ENCODE measurements at regions not wholly inside any gene's neighbourhood (a gene's known extent, or its start where the extent isn't known, plus 50 kb on each side); places are given as distances from the start of the nearest gene placed in this dataset.
"Not testable (repeated sequence)": the region's sequence is repeated elsewhere in the genome, so short reads cannot be mapped to it uniquely, and the experiment has no call there.

DNA sequence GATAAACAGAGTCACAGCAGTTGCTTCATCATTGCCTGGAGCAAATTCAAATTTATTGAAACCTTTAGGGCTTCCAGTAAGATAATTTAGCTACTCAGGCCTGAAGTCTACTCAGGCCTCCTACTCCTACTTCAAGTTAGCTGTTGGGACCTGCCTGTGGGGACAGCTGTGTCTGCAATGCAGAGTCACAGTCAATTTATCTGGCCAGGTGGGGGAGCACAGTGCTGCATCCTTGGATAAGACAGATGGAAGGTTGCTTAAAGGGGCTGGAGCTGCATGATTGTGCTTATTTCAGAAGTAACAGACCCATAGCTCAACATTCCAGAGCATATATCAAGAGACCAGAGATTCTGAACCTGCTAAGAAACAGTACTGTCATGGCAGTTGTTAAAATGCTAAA, 932.1 kb downstream of the QKI start:
- DNase-seq = no peak

GRCh38 chr6:164345806-164346496, 931.4 kb downstream of the QKI start:
- no peak for DNase-seq

DNA sequence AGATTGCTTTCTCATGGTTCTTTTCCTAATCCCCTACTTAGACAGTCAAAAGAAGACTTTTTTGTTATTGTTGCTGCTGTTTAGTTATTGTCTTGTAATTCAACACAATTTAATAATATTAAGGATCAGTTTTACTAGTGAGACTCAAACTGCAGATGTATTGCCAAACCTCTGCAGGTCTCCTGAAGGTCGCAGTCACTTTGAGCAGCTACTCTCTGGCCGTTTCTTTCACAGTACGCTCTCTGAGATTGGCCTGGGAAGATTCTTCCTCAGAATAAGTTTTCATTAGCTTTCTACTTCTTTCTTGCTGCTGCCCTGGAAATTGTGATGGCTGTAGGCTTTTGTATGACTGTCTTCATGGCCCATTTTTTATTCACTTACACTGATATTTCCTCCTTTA, 930.8 kb downstream of the QKI start:
- no peak for DNase-seq

DNA sequence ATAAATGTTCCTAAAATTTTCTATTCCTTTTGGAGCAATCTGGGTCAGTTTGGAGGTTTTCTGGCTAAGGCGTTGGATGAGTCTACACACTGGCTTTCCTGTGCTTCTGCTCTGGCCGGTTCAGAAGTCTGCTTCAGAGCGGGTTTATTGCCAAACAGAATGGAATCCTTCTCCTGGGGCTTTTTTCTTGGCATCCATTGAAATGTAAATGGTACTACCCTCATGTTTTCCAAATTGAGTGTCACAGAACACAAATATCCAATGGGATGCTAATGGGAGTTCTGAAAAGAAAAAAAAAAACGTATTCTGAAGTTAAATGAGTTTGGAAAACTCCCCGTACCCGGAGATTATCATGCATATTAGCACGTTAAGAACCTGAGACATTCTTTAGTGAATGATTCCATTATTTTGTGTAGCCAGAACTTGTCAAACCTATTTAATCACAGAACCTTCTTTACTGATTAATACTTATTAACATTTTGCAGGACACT, 930.3 kb downstream of the QKI start:
- DNase-seq = no peak

GRCh38 chr6:164339442-164339841, 924.9 kb downstream of the QKI start:
- DNase-seq = not testable (repeated sequence)

- no peak for DNase-seq
Observed at GRCh38 chr6:164337925-164338397, 923.4 kb downstream of the QKI start.

GRCh38 chr6:164337024-164337924, 922.8 kb downstream of the QKI start:
- DNase-seq = no peak

- no peak for DNase-seq
Observed at GRCh38 chr6:164336455-164336854, 921.9 kb downstream of the QKI start.

DNA sequence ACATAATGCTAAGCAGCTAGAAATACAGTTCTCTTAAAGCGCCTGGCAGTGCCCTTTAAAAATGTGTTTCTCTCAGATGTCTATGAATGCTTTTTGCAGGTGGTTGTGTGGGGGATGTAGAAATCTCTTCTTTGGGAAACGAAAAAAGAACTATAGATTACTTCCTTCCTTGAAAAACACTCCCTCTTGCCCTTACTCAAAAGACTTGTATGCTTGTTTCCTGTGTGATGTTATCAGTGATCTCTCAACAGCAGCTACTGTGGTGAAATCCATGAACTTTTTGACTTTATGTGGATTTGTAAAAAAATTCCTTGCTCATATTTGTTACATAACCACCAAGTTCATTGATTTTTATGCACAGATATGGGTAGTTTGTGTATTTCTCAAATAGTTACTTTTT, 916.5 kb downstream of the QKI start:
- no peak for DNase-seq

DNA sequence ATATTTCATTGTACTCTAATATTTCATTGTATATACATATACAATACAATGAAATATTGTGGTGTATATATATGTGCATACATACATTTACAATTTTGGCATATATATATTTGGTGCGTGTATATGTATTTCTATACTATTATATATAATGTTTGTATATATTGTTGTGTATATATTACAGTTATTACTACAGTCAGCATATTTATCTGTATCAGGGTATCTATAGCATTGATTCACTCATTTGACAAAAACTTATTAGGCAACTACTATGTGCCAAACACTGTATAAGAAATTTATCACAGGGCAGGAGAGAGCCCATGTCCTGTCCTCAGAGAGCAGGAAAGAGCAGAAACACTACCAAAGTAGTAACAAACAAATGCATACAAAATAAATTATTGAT, 910.6 kb downstream of the QKI start:
- DNase-seq = no peak

GRCh38 chr6:164322533-164322932, 908.0 kb downstream of the QKI start:
- no peak for DNase-seq

DNA sequence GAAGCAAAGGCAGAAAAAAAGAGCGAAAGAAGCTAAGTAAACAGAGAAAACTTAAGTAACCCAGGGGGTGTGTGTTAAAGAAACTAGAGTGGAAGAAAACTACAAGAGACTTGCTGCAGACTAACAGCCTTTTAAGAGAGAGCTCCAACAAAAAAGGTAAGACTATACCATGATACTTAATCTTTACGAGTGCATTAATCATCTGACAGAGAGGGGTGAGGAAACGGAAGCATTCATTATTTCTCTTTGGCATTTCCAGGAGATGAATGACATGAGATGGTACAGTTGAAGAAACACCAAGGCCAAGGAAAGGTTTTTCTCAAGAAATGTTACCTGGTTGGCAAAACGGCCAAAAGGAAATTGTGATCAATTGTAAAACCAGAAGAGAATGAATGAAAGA, 906.8 kb downstream of the QKI start:
- DNase-seq = no peak

DNA sequence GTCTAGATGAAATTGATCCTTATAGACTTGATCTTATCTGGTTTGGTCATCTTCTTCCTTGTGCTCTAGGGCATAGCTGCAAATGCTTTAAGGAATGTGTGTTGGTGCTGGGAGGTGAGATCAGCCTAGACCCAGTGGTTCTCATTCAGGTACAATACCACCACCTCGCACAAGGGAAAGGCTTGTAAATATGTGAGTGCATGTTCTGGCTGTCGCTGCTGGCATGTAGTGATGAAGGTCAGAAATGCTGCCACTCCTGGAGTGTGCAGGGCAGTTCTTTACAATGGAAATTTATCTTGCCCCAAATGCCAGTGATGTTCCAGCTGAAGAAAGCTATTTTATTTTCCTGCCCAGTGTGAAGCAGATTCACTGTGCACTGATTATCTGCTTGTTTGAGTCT, 900.9 kb downstream of the QKI start:
- no peak for DNase-seq

DNA sequence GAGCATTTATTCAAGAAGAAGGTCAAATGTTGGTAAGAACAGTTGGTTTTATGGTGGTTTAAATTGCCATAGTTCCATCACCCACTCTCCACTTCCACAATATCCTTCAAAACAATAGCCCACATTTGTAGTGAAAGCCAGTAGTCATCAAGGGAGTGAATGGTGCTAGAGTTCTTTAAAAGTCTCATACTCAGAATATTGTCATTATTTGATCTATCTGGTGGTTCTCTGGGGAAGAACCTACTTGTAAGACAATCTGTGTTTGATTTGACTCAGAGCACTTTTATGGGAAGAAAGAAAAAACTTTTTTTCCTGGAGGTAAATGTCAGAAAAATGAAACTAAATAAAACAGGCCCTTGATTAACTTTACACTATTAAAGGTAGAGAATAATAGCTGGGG, 893.8 kb downstream of the QKI start:
- DNase-seq = no peak

- no peak for DNase-seq
Observed at GRCh38 chr6:164303102-164303964, 888.8 kb downstream of the QKI start.

DNA sequence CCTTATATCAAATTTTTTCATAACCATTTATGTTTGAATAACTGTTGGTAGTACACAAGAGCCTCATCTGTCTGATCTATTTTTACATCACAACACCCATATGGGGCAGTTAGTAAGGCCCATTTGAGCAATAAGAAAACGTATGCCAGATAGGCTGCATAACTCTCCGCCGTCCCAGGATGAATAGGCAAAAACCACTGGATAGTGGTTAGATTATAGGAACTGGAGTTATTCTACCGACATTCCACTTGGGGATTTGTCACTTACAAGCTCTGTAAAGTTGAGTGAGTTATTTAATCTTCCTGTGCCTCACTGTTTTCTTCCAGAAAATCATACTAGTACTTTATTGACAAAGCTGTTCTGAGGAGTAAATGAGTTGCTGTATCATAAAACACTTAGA, 881.9 kb downstream of the QKI start:
- DNase-seq = no peak

DNA sequence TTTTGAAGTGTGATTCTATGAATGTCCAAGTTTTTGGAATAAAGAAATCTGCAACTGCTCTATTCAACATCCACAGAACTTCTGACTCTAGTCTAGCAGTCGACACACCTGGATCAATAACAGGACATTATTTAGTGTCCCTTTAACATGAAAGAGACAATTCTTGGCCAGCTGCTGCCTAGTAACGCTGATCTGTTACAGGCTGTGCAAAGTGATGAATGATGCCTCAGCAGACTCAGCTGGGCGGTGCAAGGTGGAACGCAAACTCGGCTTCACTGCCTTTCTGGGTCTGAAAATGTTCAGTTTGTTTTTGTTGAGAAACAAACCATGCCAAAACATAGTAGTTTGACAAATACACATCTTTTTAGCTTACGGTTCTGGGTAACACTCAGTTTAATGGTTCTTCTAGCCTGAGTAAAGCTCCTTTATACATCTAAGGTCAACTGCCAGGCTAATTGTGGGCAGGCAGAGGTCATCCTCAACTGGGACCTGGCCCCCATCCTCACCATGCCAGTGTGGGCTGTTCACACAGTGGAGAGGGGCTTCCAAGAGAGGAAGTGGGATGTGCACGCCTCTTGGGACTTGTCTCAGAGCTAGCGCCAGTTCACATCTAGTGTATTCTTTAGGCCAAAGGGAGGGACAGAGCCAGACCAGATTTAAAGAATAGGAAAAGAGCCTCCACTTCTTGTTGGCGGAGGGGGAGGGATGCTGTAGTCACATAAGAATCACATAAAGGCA, 879.7 kb downstream of the QKI start:
- no peak for DNase-seq

DNA sequence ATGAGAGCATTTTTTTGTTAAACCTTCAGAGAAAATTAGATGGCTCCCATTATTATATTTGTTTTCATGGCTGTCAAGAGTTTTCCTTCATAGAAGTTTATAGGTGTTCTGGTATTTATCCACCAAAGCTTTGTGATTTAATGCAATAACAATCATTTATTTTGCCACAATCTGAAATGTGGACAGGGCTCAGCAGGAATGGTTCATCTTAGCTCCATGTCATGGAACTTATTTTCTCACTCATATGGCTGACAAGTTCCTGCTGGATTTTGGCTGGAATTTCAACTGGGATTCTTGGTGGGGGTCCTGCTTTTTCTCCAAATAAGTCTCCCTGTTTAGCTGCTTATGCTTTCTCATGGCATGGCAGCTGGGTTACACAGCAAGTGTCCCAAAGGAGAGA, 876.7 kb downstream of the QKI start:
- DNase-seq = no peak

DNA sequence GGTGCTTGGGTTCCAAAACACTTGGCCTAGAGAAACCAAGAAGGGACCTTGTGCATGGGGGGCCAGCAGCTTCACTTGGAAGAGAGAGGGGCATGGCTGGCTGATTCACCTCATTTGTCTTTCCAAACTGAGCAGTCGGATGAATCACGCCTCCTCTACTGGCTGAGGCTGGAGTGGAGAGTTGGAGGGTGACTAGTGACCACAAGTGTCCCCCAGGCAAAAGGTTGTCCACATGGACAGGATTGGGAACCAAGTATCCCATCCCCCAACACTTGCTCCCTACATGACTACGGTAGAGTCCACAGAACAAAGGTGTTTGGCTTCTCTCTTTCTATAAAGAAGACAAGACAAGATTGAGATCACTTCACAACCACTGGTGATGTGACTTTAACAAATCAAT, 875.6 kb downstream of the QKI start:
- no peak for DNase-seq

- DNase-seq = no peak
Observed at GRCh38 chr6:164286011-164286410, 871.5 kb downstream of the QKI start.

GRCh38 chr6:164283574-164283973, 869.1 kb downstream of the QKI start:
- DNase-seq = no peak

DNA sequence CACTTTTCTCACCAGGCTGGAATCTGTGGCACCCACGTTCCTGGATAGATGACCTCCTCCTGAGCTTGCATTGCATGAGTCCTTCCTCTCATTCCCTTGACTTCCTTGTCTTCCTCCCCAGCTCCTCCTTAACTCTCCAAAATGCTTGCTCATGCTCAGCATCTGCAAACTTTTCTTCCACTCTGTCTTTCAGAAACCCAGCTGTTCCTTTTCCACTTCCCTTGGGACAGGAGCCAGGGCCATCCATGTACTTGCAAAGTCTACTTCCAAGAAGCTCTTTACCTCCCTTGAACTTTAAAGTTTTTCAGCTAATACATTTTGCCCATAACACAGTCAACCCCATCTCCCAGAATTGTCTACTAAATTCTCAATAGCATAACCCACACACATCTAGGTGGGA, 861.7 kb downstream of the QKI start:
- DNase-seq = no peak

All from CD4-positive, alpha-beta T cell treated with Interleukin-1 beta for 1 hour (primary cell).